H9 (cell line): ENCODE measurements at regions not wholly inside any gene's neighbourhood (a gene's known extent, or its start where the extent isn't known, plus 50 kb on each side); places are given as distances from the start of the nearest gene placed in this dataset.

Experiments
- DNase-seq: peaks from one replicate; pipeline ENCODE4 v3.0.0-alpha.2; 2017
- H2AFZ ChIP-seq: one replicate; pipeline ENCODE4 v1.6.1; 2013; ENCODE audit warnings: mild to moderate bottlenecking, low read length, control low read depth, moderate library complexity
- H2AK5ac ChIP-seq: 2 replicates; pipeline ENCODE4 v1.6.1; 2013; ENCODE audit warnings: low read length, control low read depth, mixed read lengths; ENCODE audit not compliant: insufficient read length
- H2BK120ac ChIP-seq: one replicate; pipeline ENCODE4 v1.6.1; 2013; ENCODE audit warnings: low read depth, mild to moderate bottlenecking, low read length, control low read depth, inconsistent platforms; ENCODE audit not compliant: poor library complexity, severe bottlenecking
- H2BK12ac ChIP-seq: 2 replicates; pipeline ENCODE4 v1.6.1; 2013; ENCODE audit warnings: low read length, control low read depth, mixed read lengths, low read depth; ENCODE audit not compliant: insufficient read length
- H2BK15ac ChIP-seq: 2 replicates; pipeline ENCODE4 v1.6.1; 2013; ENCODE audit warnings: low read depth, low read length, control low read depth
- H2BK20ac ChIP-seq: one replicate; pipeline ENCODE4 v1.6.1; 2013; ENCODE audit warnings: low read depth, mild to moderate bottlenecking, low read length, control low read depth, inconsistent platforms; ENCODE audit not compliant: poor library complexity, severe bottlenecking
- H2BK5ac ChIP-seq: 2 replicates; pipeline ENCODE4 v1.6.1; 2013; ENCODE audit warnings: low read length, control low read depth, mixed read lengths; ENCODE audit not compliant: insufficient read length
- H3K14ac ChIP-seq: 2 replicates; pipeline ENCODE4 v1.6.1; 2013; ENCODE audit warnings: low read length, control low read depth; ENCODE audit not compliant: insufficient read depth
- H3K18ac ChIP-seq: 2 replicates; pipeline ENCODE4 v1.6.1; 2013; ENCODE audit warnings: low read depth, mild to moderate bottlenecking, mixed read lengths, low read length, control low read depth; ENCODE audit not compliant: insufficient read length
- H3K23ac ChIP-seq: 2 replicates; pipeline ENCODE4 v1.6.1; 2013; ENCODE audit warnings: low read length, control low read depth, mixed read lengths, low read depth; ENCODE audit not compliant: insufficient read length
- H3K23me2 ChIP-seq: 2 replicates; pipeline ENCODE4 v1.6.1; 2013; ENCODE audit warnings: low read depth, mild to moderate bottlenecking, mixed read lengths, low read length, control low read depth; ENCODE audit not compliant: insufficient read length, poor library complexity, severe bottlenecking
- H3K27ac ChIP-seq: 2 replicates; pipeline ENCODE4 v1.5.1; 2013; ENCODE audit warnings: low read length, control low read depth, mixed read lengths, low read depth; ENCODE audit not compliant: insufficient read length
- H3K27me3 ChIP-seq: 2 replicates; pipeline ENCODE4 v1.6.1; 2013; ENCODE audit warnings: low read length, control low read depth, inconsistent platforms; ENCODE audit not compliant: insufficient read depth
- H3K4ac ChIP-seq: 2 replicates; pipeline ENCODE4 v1.6.1; 2013; ENCODE audit warnings: low read depth, mild to moderate bottlenecking, control low read depth, inconsistent platforms, low read length, moderate library complexity
- H3K4me1 ChIP-seq: 2 replicates; pipeline ENCODE4 v1.6.1; 2013; ENCODE audit warnings: low read length, control low read depth, inconsistent platforms; ENCODE audit not compliant: insufficient read depth
- H3K4me2 ChIP-seq: 2 replicates; pipeline ENCODE4 v1.6.1; 2013; ENCODE audit warnings: low read length, control low read depth, mixed read lengths; ENCODE audit not compliant: insufficient read length, insufficient read depth
- H3K56ac ChIP-seq: 2 replicates; pipeline ENCODE4 v1.6.1; 2013; ENCODE audit warnings: low read depth, mild to moderate bottlenecking, mixed read lengths, low read length, control low read depth; ENCODE audit not compliant: insufficient read length
- H3K79me1 ChIP-seq: 2 replicates; pipeline ENCODE4 v1.6.1; 2013; ENCODE audit warnings: low read depth, mild to moderate bottlenecking, moderate library complexity, low read length, control low read depth, inconsistent platforms; ENCODE audit not compliant: insufficient read depth, poor library complexity, severe bottlenecking
- H3K79me2 ChIP-seq: 2 replicates; pipeline ENCODE4 v1.6.1; 2013; ENCODE audit warnings: low read length, control low read depth, inconsistent platforms; ENCODE audit not compliant: insufficient read depth
- H3K9ac ChIP-seq: 2 replicates; pipeline ENCODE4 v1.6.1; 2013; ENCODE audit warnings: low read length, control low read depth, mixed read lengths; ENCODE audit not compliant: insufficient read length; ENCODE audit errors: extremely low read depth
- H3K9me3 ChIP-seq: one replicate; pipeline ENCODE4 v1.6.1; 2013; ENCODE audit warnings: low read depth, low read length, inconsistent platforms; ENCODE audit not compliant: control insufficient read depth
- H3T11ph ChIP-seq: one replicate; pipeline ENCODE4 v1.6.1; 2013; ENCODE audit warnings: mild to moderate bottlenecking, low read length, control low read depth, inconsistent platforms
- H4K20me1 ChIP-seq: one replicate; pipeline ENCODE4 v1.6.1; 2013; ENCODE audit not compliant: control insufficient read depth, insufficient read length, insufficient read depth
- H4K5ac ChIP-seq: 2 replicates; pipeline ENCODE4 v1.6.1; 2013; ENCODE audit warnings: low read depth, mild to moderate bottlenecking, mixed read lengths, low read length, control low read depth; ENCODE audit not compliant: insufficient read length
- H4K8ac ChIP-seq: replicated peaks from 2 replicates; pipeline ENCODE4 v1.6.1; 2013; ENCODE audit warnings: low read length, control low read depth, mixed read lengths, low read depth; ENCODE audit not compliant: insufficient read length
- H4K91ac ChIP-seq: 2 replicates; pipeline ENCODE4 v1.6.1; 2013; ENCODE audit warnings: low read depth, mild to moderate bottlenecking, moderate library complexity, mixed read lengths, low read length, control low read depth; ENCODE audit not compliant: insufficient read length
- H3K27ac Mint-ChIP-seq, 3 experiments: 2 replicates in 2 of 3; 3 replicates in 1 of 3; pipeline ENCODE4 v1.8.0; 2020 to 2021; ENCODE audit warnings: mixed read lengths in 3 of 3, mild to moderate bottlenecking in 1 of 3, moderate library complexity in 1 of 3
- H3K27me3 Mint-ChIP-seq: 2 replicates; pipeline ENCODE4 v1.8.0; 2021; ENCODE audit warnings: low read depth, mild to moderate bottlenecking, moderate library complexity, mixed read lengths
- H3K36me3 Mint-ChIP-seq, 3 experiments: 2 replicates in 2 of 3; 3 replicates in 1 of 3; pipeline ENCODE4 v1.8.0; 2020 to 2021; ENCODE audit warnings: low read depth in 3 of 3, mixed read lengths in 3 of 3; ENCODE audit not compliant: insufficient read depth in 1 of 3
- H3K4me1 Mint-ChIP-seq, 2 experiments: 2 replicates each; pipeline ENCODE4 v1.8.0; 2020; ENCODE audit warnings: mixed read lengths in 2 of 2
- H3K4me3 Mint-ChIP-seq, 2 experiments: 2 replicates in 1 of 2; 3 replicates in 1 of 2; pipeline ENCODE4 v1.8.0; 2020 to 2021; ENCODE audit warnings: mild to moderate bottlenecking in 2 of 2, mixed read lengths in 2 of 2, moderate library complexity in 1 of 2
- H3K9me3 Mint-ChIP-seq, 2 experiments: 2 replicates in 1 of 2; 3 replicates in 1 of 2; pipeline ENCODE4 v1.8.0; 2020; ENCODE audit warnings: mild to moderate bottlenecking in 2 of 2, mixed read lengths in 2 of 2, moderate library complexity in 1 of 2
- CTCF ChIP-seq: fragments of 200-600 bp; sonication (generic); conservative IDR thresholded peaks from 3 replicates; pipeline ENCODE4 v1.8.0; 2021; ENCODE audit warnings: antibody characterized with exemption, mild to moderate bottlenecking
- WGBS: extraction: QIAGEN DNeasy Blood & Tissue Kit; methylation state at CpG from one replicate; pipeline ENCODE4 v1.1.7; 2013; ENCODE audit warnings: missing lambda C conversion rate, low lambda C conversion rate, mixed read lengths; ENCODE audit not compliant: insufficient read length; ENCODE audit errors: extremely low coverage; 5-methylcytosine and 5-hydroxymethylcytosine counted together

GRCh38 chrX:4588466-4588865 lies 875.0 kb upstream of the PRKX start:
- Histone ChIP-seq H3K27ac (no peak overlapping the region), H4K5ac (no peak overlapping the region), H2BK20ac (no peak overlapping the region), H3K9me3 (no peaks in the 10 kb centered on the region), H3T11ph (no peak overlapping the region), H3K79me2 (no peaks in the 10 kb centered on the region), H3K79me1 (no peaks in the 10 kb centered on the region), H2BK15ac (no peak overlapping the region), H2AK5ac (no peak overlapping the region), H3K4me1 (no peaks in the 10 kb centered on the region), H3K4ac (no peak overlapping the region), H3K9ac (no peak overlapping the region), H2BK5ac (no peak overlapping the region), H4K20me1 (no peaks in the 10 kb centered on the region), H3K23ac (no peak overlapping the region), H4K91ac (no peak overlapping the region), H3K4me2 (no peak overlapping the region), H3K23me2 (no peaks in the 10 kb centered on the region), H3K18ac (no peak overlapping the region), H2AFZ (no peak overlapping the region), H3K56ac (no peak overlapping the region), H2BK12ac (no peak overlapping the region), H3K14ac (no peak overlapping the region), H4K8ac (no peak overlapping the region), H2BK120ac (no peak overlapping the region), H3K27me3 (no peaks in the 10 kb centered on the region)
- Mint-ChIP-seq H3K4me3 (no peak overlapping the region), H3K9me3 (no peaks in the 10 kb centered on the region; a peak in 1 of 5 replicates), H3K27ac (no peak overlapping the region; a peak in 1 of 7 replicates), H3K4me1 (no peaks in the 10 kb centered on the region), H3K27me3 (no peaks in the 10 kb centered on the region), H3K36me3 (no peaks in the 10 kb centered on the region; a peak in 2 of 7 replicates)
- no peak for DNase-seq
- TF ChIP-seq CTCF = no peak
- WGBS = no CpG with 5 or more reads among the region's 5 CpGs
